SK-N-SH (cell line): ENCODE measurements at regions not wholly inside any gene's neighbourhood (a gene's known extent, or its start where the extent isn't known, plus 50 kb on each side); places are given as distances from the start of the nearest gene placed in this dataset.

ENCODE experiments used
- EZH2phosphoT487 ChIP-seq: fragments of 200-600 bp; sonication (generic); IDR thresholded peaks from 2 replicates; pipeline ENCODE4 v1.6.1; 2017; ENCODE audit warnings: low read depth, mixed run types, mild to moderate bottlenecking, antibody characterized with exemption, moderate library complexity, borderline replicate concordance
- GATA2 ChIP-seq: sonication (generic); formaldehyde crosslinking; IDR thresholded peaks from 2 replicates; pipeline ENCODE4 v1.5.0; 2020; ENCODE audit warnings: mild to moderate bottlenecking, missing genetic modification reagents
- MAX ChIP-seq: IDR thresholded peaks from 2 replicates; pipeline ENCODE4 v1.4.0; 2012; ENCODE audit warnings: low read depth
- NRF1 ChIP-seq: IDR thresholded peaks from 2 replicates; pipeline ENCODE4 v1.6.1; 2012; ENCODE audit warnings: low read depth, mild to moderate bottlenecking, low read length

- TF ChIP-seq EZH2phosphoT487 (no peak), MAX (no peak), GATA2 (no peak), NRF1 (no peak)
Observed at GRCh38 chr22:48438096-48438495, 1389.6 kb downstream of the BRD1 start.
